ENCODE measurements at regions not wholly inside any gene's neighbourhood (a gene's known extent, or its start where the extent isn't known, plus 50 kb on each side); places are given as distances from the start of the nearest gene placed in this dataset.

DNA sequence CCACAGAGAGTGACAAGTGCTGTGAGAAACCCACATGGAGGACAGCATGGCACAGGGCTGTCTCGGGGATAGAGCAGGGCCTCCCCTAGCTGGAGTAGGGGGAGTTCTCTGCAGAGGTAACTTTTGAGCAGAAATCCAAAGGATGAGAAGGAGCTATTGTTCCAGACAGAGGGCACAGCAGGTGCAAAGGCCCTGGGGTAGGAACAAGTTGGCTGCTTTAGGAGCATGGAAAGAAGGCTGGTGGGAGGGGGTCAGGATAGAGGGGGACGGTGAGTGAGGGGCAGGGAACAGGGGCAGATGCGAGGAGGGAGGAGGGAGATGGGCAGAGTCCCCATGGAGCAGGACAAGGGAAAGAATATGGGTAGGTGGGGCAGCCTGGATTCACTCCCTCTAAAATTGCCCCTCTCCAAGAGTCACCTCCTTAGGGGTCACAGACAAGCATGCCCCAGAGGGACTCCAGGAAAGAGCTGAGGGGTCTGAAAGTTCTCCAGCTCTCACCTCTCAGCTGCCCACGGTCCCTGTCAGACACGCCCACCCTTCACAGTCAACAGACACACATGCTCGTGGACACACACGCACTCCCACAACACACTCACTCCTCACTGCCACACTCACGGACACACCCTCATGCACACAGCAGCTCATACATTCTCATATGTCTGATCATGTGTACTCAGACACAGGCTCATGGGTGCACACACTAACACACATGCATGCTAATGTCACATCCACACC lies 110.7 kb downstream of the LITAF start:
- no peak overlapping the region for H3K9ac ChIP-seq (ENCODE audit: control insufficient read depth, insufficient read depth, low read length)
- CTCF ChIA-PET = no interaction called here
- H3K4me2 ChIP-seq (ENCODE audit: control insufficient read depth, insufficient read depth) = no peak overlapping the region
- TF ChIP-seq GABPA (IDR thresholded peaks at IDR 0.05; ENCODE audit: low read depth) = no peak
- no peak for TF ChIP-seq KAT2A (conservative IDR thresholded peaks at IDR 0.05; ENCODE audit: control insufficient read depth, low read depth, low read length)
- no peak for TF ChIP-seq SIN3A (IDR thresholded peaks at IDR 0.05; ENCODE audit: low read depth, low read length)
- TF ChIP-seq, protein P1, sequence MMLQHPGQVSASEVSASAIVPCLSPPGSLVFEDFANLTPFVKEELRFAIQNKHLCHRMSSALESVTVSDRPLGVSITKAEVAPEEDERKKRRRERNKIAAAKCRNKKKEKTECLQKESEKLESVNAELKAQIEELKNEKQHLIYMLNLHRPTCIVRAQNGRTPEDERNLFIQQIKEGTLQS (IDR thresholded peaks at IDR 0.05; ENCODE audit: borderline replicate concordance, extremely low read depth, low read depth, low read length) = no peak
- no peak for TF ChIP-seq FOS (IDR thresholded peaks at IDR 0.05; ENCODE audit: borderline replicate concordance, extremely low read depth, insufficient read length)
- TF ChIP-seq PAX8 (IDR thresholded peaks at IDR 0.05) = no peak
- TF ChIP-seq HDAC6 (IDR thresholded peaks at IDR 0.05; ENCODE audit: unreplicated experiment) = no peak
- no peak for TF ChIP-seq CBX5 (IDR thresholded peaks at IDR 0.05; ENCODE audit: low read depth)
- TF ChIP-seq ZNF274 (IDR thresholded peaks at IDR 0.05; ENCODE audit: insufficient read depth, insufficient read length) = no peak
- no peak for TF ChIP-seq CREM (IDR thresholded peaks at IDR 0.05; ENCODE audit: low read depth)
- TF ChIP-seq NFIC (IDR thresholded peaks at IDR 0.05; ENCODE audit: low read depth, low read length) = no peak
- no peak for TF ChIP-seq GATAD2B (conservative IDR thresholded peaks at IDR 0.05; ENCODE audit: low read depth)
- TF ChIP-seq HDGF (IDR thresholded peaks at IDR 0.05) = no peak
- TF ChIP-seq POLR2AphosphoS5 (IDR thresholded peaks at IDR 0.05; ENCODE audit: low read length) = no peak
- FAIRE-seq = no peak
- ATAC-seq = no peak
- H3K4me1 ChIP-seq (ENCODE audit: control insufficient read depth, insufficient read depth, low read length) = no peaks in the 10 kb centered on the region
- H3K27me3 ChIP-seq (replicated peaks in 1 of 2; ENCODE audit: control insufficient read depth in 2 of 2, insufficient read depth in 2 of 2, low read length in 1 of 2) = no peaks in the 10 kb centered on the region
- no TSS peak for BruUV-seq (replicated peaks)
- H3K4me3 ChIP-seq = no peak overlapping the region
- H4K20me1 ChIP-seq (ENCODE audit: control insufficient read depth, insufficient read depth) = no peaks in the 10 kb centered on the region
- no peaks in the 10 kb centered on the region; the same call in 2 of the 3 replicates for H3K9me3 ChIP-seq (replicated peaks; ENCODE audit: control insufficient read depth, insufficient read depth, low read length)
- in situ Hi-C loops (cut with MboI) = no loop called here
- POLR2A ChIA-PET = no interaction called here
- H3K27ac ChIP-seq (ENCODE audit: control insufficient read depth, insufficient read depth) = no peak overlapping the region
- H3K36me3 ChIP-seq (ENCODE audit: control insufficient read depth in 2 of 2, insufficient read depth in 2 of 2, low read length in 1 of 2) = no peaks in the 10 kb centered on the region
- intact Hi-C loops (cut with micrococcal nuclease; ENCODE audit: unreplicated experiment) = no loop called here
- no peak overlapping the region for H2AFZ ChIP-seq (ENCODE audit: control insufficient read depth, low read depth, low read length)
- no peak for DNase-seq (ENCODE audit: low read depth, low spot score)
- no peaks in the 10 kb centered on the region for H3K79me2 ChIP-seq (ENCODE audit: control insufficient read depth, insufficient read depth, low read length)
- RAD21 ChIA-PET (ENCODE audit: unreplicated experiment) = no interaction called here
- WGBS (ENCODE audit: insufficient coverage, insufficient replicate concordance, low lambda C conversion rate, missing lambda C conversion rate) = 32% methylated on average over 8 of the region's 8 CpGs
- SMC1A ChIA-PET (ENCODE audit: uncharacterized antibody, unreplicated experiment) = interaction anchor here (1.6 kb wide), 1 partner anchor 52 kb away, joined by 3 read pairs; no protein-coding TSS in a partner anchor

Data from GM12878 (cell line).